Heart right ventricle (tissue), 16 donors: ENCODE measurements at regions not wholly inside any gene's neighbourhood (a gene's known extent, or its start where the extent isn't known, plus 50 kb on each side); places are given as distances from the start of the nearest gene placed in this dataset.

Experiments
- ATAC-seq, 8 donors: fragments of 200-7000 bp; cut with Tn5 transposase; one replicate each; pipeline ENCODE4 v1.9.1; 2020; ENCODE audit warnings: mild to moderate bottlenecking in 8 of 8, moderate library complexity in 8 of 8, moderate number of reproducible peaks in 1 of 8
- DNase-seq, 2 donors: peaks; one replicate each; pipeline ENCODE4 v3.0.0-alpha.2; 2020
- H3K27ac ChIP-seq, 10 donors: fragments of 200-600 bp; sonication (generic) in 2 of 10; one replicate each; pipeline versions ENCODE4 v1.5.0 to v1.8.0; 2020 to 2022; ENCODE audit warnings: mild to moderate bottlenecking in 3 of 10
- H3K27me3 ChIP-seq, 7 donors: fragments of 200-600 bp; one replicate each; pipeline ENCODE4 v1.8.0; 2021 to 2022; ENCODE audit warnings: mild to moderate bottlenecking in 2 of 7
- H3K36me3 ChIP-seq, 9 donors: fragments of 200-600 bp; sonication (generic) in 1 of 9; one replicate each; pipeline versions ENCODE4 v1.5.0 to v1.8.0; 2020 to 2022; ENCODE audit warnings: mild to moderate bottlenecking in 2 of 9
- H3K4me1 ChIP-seq, 9 donors: fragments of 200-600 bp; sonication (generic) in 1 of 9; one replicate each; pipeline versions ENCODE4 v1.5.0 to v1.8.0; 2020 to 2022; ENCODE audit warnings: mild to moderate bottlenecking in 4 of 9
- H3K4me3 ChIP-seq, 10 donors: fragments of 200-600 bp; sonication (generic) in 2 of 10; one replicate each; pipeline versions ENCODE4 v1.5.0 to v1.8.0; 2020 to 2022; ENCODE audit warnings: mild to moderate bottlenecking in 7 of 10, moderate library complexity in 2 of 10
- H3K9me3 ChIP-seq, 11 donors: fragments of 200-600 bp in 10 of 11; sonication (generic) in 2 of 11; one replicate each; pipeline versions ENCODE4 v1.5.0 to v1.8.0; 2013 to 2022; ENCODE audit warnings: mild to moderate bottlenecking in 2 of 11, control low read depth in 1 of 11, moderate library complexity in 1 of 11
- CTCF ChIP-seq, 9 donors: fragments of 200-600 bp; sonication (generic) in 2 of 9; IDR thresholded peaks; one replicate each; pipeline versions ENCODE4 v1.5.0 to v1.8.0; 2021 to 2022; ENCODE audit warnings: antibody characterized with exemption in 9 of 9, mild to moderate bottlenecking in 5 of 9, moderate library complexity in 1 of 9
- WGBS, 2 donors: extraction: QIAGEN DNeasy Blood & Tissue Kit; methylation state at CpG; one replicate each; pipeline ENCODE4 v1.1.7; 2013; ENCODE audit warnings: inconsistent platforms in 1 of 2; 5-methylcytosine and 5-hydroxymethylcytosine counted together
- intact Hi-C, 10 donors: fragments of 100-400 bp; cut with DNase I; formaldehyde crosslinking; loops; one replicate each; pipeline versions ENCODE4 v1.11.1 to v1.14.2; 2022
- donor health status: Arrhythmogenic right ventricular cardiomyopathy.
- donor health status: ischemic (EF 13 %, LVEDD 7.1; RV severe dilation, severe dysfunction).
- donor health status: healthy with polysubstance abuse.
- donor health status: DM: no; HTN: yes; CAD: no.
- donor health status: DM: no; HTN: no; CAD: no.
- donor health status: ischemic (EF 25% LVEDD 6.9; RV normal size, moderate dysfunction).
- donor health status: ischemic (EF 25% LVEDD 5.7; RV mildly dilated, moderate dysfunction).
- donor health status: healthy.
- donor health status: DM: yes; HTN: yes; CAD: no.
- donor health status: Ischemic cardiomyopathy.
- donor health status: ischemic (EF 35%, LVEDD 5.7; RV mildly dilated, moderate dysfunction).
- donor health status: nonischemic (EF 11% LVEDD 7.7; RV severe dilation, severe dysfunction).
- donor health status: DM: yes; HTN: yes; CAD: no.
- donor health status: PGD.
- donor health status: ischemic (EF 29% LVEDD 5.4; RV normal size, mild dysfunction).
- donor health status: nonischemic (EF 23%, LVEDD 6.1; RV moderate dilation, normal function).

- DNase-seq (no peak), ATAC-seq (peak in 1 of 8 donors; percentile 19)
- H3K4me1 ChIP-seq, result no peaks in the 10 kb centered on the region
- intact Hi-C loops, result loop anchor here in 3 of 10 donors (5.0 to 10.0 kb wide), 3 partner anchors 110 to 220 kb away; no protein-coding TSS in a partner anchor
- H3K27me3 ChIP-seq, result peaks cover 0 to 16% (median 0%) of the 10 kb centered on the region in 7 donors
- TF ChIP-seq CTCF (IDR thresholded peaks at IDR 0.05), result no peak
- no peaks in the 10 kb centered on the region for H3K9me3 ChIP-seq
- 74 to 90% methylated on average over 1 of the region's 1 CpG for WGBS, 2 donors
- H3K27ac ChIP-seq, result no peak overlapping the region
- H3K4me3 ChIP-seq, result no peak overlapping the region
- no peaks in the 10 kb centered on the region for H3K36me3 ChIP-seq
Measured at GRCh38 chr3:168624892-168625448, 529.2 kb upstream of the GOLIM4 start.

- DNase-seq (no peak), ATAC-seq (no peak)
- H3K4me1 ChIP-seq, result no peaks in the 10 kb centered on the region
- no peak for TF ChIP-seq CTCF (IDR thresholded peaks at IDR 0.05)
- intact Hi-C loops, result loop anchor here in 3 of 10 donors (5.0 to 10.0 kb wide), 3 partner anchors 109 to 221 kb away; no protein-coding TSS in a partner anchor
- H3K36me3 ChIP-seq, result no peaks in the 10 kb centered on the region
- no peak overlapping the region for H3K27ac ChIP-seq
- H3K27me3 ChIP-seq, result peaks cover 0 to 16% (median 0%) of the 10 kb centered on the region in 7 donors
- no peak overlapping the region for H3K4me3 ChIP-seq
- H3K9me3 ChIP-seq, result no peaks in the 10 kb centered on the region
Measured at GRCh38 chr3:168624195-168624594, 528.5 kb upstream of the GOLIM4 start.

- 37 to 68% methylated on average over 3 of the region's 3 CpGs for WGBS, 2 donors
- ATAC-seq, result peak in 4 of 8 donors; percentile 39 to 91 (median 61)
- intact Hi-C loops, result loop anchor here in 3 of 10 donors (5.0 to 10.0 kb wide), 3 partner anchors 108 to 222 kb away; no protein-coding TSS in a partner anchor
Measured at GRCh38 chr3:168622795-168623194, 527.1 kb upstream of the GOLIM4 start.

GRCh38 chr3:168620854-168621253, 525.1 kb upstream of the GOLIM4 start:
- Histone ChIP-seq H3K9me3 (no peaks in the 10 kb centered on the region), H3K27ac (no peak overlapping the region), H3K36me3 (no peaks in the 10 kb centered on the region), H3K4me3 (no peak overlapping the region), H3K27me3 (peaks cover 0 to 8% (median 0%) of the 10 kb centered on the region in 7 donors), H3K4me1 (no peaks in the 10 kb centered on the region)
- ATAC-seq (peak in 2 of 8 donors; percentile 57 to 79), DNase-seq (no peak)
- TF ChIP-seq CTCF (IDR thresholded peaks at IDR 0.05), result peak in 6 of 9 donors; percentile 39 to 51 (median 45)
- intact Hi-C loops, result loop anchor here in 3 of 10 donors (2.0 to 10.0 kb wide), 4 partner anchors 106 to 224 kb away; no protein-coding TSS in a partner anchor
- 70 to 71% methylated on average over 5 of the region's 5 CpGs for WGBS, 2 donors

More at GRCh38 chr3:168622795-168623194, 527.1 kb upstream of the GOLIM4 start:
- peak in 1 of 2 donors; percentile 6 for DNase-seq
- Histone ChIP-seq H3K4me3 (no peak overlapping the region), H3K36me3 (no peaks in the 10 kb centered on the region), H3K27me3 (peaks cover 0 to 14% (median 0%) of the 10 kb centered on the region in 7 donors), H3K4me1 (no peaks in the 10 kb centered on the region), H3K9me3 (no peaks in the 10 kb centered on the region), H3K27ac (no peak overlapping the region)
- TF ChIP-seq CTCF (IDR thresholded peaks at IDR 0.05), result no peak
